Ureter (tissue), 1 donor: ENCODE measurements at regions not wholly inside any gene's neighbourhood (a gene's known extent, or its start where the extent isn't known, plus 50 kb on each side); places are given as distances from the start of the nearest gene placed in this dataset.
A peak's percentile ranks its signal among the peaks of the same experiment; 100 is the strongest.
"Not testable (repeated sequence)": the region's sequence is repeated elsewhere in the genome, so short reads cannot be mapped to it uniquely, and the experiment has no call there.

Experiments
- DNase-seq: peaks from one replicate; pipeline ENCODE4 v3.0.0-alpha.2; 2020; ENCODE audit warnings: low spot score
- donor health status: DM: yes; HTN: yes; CAD: no.

GRCh38 chr22:19641254-19641982 lies 72.9 kb upstream of the SEPTIN5 start:
- no peak for DNase-seq

DNA sequence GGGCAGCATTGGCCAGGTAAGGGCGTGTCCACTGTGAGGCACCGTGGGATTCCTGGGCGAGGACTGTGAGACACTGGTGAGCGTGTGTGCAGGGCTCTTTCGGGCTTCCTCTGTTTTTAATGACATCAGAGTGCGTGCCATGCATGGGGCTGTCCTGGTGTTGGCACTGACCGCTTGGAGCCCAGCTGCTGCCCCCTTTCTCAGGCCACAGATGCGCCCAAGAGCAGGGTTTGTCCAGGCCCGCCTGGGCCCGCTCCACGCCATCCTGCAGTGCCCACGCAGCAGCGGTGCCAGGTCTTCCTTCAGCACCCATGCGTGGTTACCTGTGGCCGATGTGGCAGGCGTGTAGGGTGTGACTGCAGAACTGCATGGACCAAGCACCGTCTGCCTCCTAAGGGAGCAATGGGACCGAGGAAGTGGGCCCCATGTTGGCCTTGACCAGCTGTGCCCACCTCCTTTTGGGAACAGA lies 72.3 kb upstream of the SEPTIN5 start:
- no peak for DNase-seq

GRCh38 chr22:19643448-19644313 lies 70.6 kb upstream of the SEPTIN5 start:
- no peak for DNase-seq

- peak; percentile 62 for DNase-seq
Observed at GRCh38 chr22:19644314-19645223, 69.7 kb upstream of the SEPTIN5 start.

DNA sequence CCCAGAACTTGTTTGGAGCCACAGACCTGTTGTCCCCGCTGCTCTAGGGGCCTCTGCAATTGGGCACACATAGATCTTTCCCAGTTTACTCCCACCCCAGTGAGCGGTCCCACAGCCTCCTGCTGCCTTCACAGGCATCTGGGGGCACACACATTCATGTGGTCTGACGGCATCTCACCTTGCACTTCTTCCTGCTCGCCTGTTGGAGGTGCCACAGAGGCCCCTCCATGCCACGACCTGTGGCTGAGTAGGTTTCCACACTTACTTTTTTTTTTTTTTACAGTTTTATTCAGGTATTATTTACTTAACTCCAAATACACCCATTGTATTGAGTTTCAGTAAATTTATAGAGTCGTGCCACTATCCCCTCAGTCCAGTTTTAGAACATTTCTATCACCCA lies 68.9 kb upstream of the SEPTIN5 start:
- DNase-seq, result no peak

DNA sequence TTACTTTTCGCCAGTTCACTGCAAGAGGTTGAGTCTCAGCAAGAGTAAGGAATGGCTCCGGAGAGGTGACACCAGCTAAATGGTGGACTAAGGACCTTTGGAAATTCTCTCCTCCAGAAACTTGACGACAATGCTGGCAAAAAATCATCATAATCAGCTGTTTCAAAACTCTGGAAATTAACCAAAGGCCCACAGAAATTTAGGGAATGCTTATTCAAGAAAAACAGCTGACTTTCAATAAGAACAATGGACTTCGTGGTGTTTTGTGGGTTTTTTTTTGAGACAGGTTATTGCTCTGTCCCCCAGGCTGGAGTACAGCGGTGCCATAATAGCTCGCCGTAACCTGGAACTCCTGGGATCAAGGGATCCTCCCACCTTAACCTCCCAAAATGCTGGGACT lies 68.4 kb upstream of the SEPTIN5 start:
- DNase-seq, result no peak

DNA sequence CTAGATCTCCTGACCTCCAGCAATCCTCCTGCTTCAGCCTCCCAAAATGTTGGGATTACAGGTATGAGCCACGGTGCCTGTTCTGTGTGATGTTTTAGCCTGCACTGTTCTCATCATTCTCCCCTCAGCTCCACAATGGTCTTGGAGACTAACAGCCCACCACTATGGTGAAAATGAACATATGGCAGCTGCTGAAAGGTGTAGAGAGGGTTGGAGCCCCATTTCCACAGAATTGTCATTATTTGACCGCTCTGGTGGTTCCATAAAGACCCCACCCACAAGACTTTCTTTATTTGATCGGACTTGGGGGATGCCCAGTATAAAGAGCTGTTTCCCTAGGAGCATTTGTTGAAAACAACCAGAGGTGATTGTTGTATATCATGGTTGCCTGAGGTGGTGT lies 67.9 kb upstream of the SEPTIN5 start:
- no peak for DNase-seq

DNA sequence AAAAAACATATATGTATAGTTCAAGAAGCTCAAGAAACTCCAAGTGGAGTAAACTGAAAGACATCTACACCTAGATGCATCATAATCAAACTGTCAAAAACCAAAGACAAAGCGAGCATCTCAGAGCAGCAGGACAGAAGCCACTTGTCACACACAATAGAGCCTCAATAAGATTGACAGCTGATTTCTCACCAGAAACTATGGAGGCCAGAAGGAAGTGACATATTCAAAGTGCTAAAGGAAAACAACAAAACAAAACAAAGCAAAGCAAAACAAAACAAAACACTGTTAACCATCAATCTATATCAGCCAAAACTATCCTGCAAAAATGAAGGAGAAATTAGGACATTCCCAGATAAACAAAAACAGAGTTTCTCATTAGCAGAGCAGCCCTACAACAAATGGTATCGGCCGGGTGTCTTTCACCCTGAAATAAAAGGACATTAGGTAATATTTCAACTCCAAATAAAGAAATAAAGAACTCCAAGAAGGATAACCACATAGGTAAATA lies 65.8 kb upstream of the SEPTIN5 start:
- no peak for DNase-seq

DNA sequence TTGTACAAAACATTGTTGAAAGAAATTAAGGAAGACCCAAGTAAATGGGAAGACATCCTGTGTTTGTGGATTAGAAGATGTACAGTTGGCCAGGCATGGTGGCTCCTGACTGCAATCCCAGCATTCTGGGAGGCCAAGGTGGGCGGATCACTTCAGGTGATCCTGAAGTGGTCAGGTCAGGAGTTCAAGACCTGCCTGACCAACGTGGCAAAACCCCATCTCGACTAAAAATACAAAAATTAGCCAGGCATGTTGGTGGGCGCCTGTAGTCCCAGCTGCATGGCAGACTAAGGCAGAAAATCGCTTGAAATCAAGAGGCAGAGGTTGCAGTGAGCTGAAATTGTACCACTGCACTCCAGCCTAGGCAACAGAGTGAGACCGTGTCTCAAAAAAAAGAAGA lies 62.0 kb upstream of the SEPTIN5 start:
- DNase-seq, result no peak

GRCh38 chr22:19654338-19654987 lies 59.8 kb upstream of the SEPTIN5 start:
- no peak for DNase-seq

GRCh38 chr22:19655399-19655798 lies 58.9 kb upstream of the SEPTIN5 start:
- no peak for DNase-seq

- DNase-seq, result no peak
Observed at GRCh38 chr22:19656541-19657251, 57.6 kb upstream of the SEPTIN5 start.

GRCh38 chr22:19657252-19658056 lies 56.8 kb upstream of the SEPTIN5 start:
- DNase-seq, result no peak

DNA sequence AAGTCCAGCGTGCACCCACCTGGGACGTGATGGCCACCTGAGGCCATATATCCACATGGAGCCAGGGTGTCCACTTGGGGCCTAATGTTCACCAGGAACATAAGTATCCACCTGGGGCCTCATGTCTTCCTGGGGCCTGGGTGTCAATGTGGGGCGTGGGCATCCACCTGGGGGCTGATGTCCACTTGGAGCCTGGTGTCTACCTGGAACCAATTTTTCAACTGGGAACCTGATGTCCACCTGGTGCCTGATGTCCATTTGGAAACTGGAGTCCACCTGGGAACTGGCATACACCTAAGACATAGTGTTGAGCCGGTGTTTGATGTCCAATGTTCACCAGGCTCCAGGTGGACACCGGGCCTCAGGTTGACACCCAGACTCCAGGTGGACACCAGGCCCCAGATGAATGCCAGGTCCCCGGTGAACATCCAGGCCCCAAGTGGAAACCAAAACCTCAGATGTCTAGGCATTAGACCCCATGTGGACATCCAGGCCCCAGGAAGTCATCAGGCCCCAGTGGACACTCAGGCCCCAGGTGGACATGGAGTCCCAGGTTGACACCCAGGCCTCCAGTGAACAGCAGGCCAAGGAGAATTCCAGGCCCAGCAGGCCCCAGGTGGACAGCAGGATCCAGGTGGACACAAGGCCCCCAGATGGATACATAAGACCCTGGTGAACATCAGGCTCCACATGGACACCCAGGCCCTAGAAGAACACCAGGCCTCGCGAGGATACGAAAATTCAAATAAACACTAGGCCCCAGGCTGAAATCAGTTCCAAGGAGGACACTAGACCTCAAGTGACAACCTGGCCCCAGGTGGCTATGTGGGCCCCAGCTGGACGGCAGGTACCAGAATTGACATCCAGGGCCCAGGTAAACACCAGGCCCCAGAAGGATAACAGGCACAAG lies 56.0 kb upstream of the SEPTIN5 start:
- no peak for DNase-seq

DNA sequence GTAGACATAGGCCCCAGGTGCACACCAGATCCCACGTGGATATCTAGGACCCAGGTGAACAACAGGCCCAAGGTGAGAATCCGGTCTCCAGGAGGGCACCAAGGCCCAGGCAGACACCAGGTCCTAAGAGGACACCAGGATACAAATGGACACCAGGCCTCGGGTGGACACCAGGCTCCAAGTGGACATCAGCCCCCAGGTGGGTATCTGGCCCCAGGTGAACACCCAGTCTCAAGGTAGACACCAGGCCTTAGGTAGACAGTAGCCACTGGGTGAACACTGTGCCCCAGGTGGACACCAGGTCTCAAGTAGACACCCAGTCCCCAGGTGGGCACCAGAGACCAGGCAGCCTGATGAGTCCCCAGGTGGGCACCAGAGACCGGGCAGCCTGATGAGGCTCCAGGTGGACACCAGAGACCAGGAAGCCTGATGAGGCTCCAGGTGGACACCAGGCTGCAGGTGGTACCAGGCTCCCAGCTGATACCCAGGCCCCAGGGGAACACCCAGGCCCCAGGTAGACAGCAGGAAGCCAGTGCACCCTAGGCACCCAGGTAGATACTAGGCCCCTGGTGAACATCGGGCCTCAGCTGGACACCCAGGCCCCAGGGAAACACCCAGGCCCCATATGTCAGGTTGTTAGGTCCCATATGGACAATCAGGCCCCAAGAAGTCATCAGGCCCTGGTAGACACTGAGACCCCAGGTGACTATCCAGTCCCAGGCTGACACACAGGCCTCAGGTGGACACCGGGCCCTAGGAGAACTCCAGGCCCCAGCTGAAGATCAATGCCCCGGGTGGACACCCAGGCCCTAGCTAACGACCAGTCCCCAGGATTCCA lies 55.1 kb upstream of the SEPTIN5 start:
- DNase-seq, result no peak

DNA sequence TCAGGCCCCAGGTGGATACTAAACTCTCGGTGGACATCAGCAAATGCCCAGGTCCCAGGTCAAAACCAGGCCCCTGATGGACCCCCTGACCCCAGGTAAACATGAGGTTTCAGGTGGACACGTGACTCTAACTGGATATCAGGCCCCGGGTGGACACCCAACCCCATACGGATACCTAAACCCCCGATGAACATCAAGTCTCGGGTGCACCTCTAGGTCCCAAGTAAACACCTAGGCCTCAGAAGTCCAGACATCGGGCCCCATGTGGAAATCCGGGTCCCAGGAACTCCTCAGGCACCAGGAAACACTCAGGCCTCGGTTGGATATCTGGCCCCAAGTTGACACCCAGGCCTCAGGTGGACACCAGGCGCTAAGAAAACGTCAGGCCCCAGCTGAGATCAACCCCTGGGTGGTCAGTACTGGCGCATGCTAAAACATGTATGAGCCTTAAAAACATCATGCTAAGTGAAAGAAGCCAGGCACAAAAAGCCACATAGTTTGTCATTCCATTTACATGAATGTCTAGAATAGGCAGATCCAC lies 54.4 kb upstream of the SEPTIN5 start:
- no peak for DNase-seq

- DNase-seq, result not testable (repeated sequence)
Observed at GRCh38 chr22:19660583-19660982, 53.7 kb upstream of the SEPTIN5 start.
